Mesothelial cell of epicardium (in vitro differentiated cells): ENCODE measurements at regions not wholly inside any gene's neighbourhood (a gene's known extent, or its start where the extent isn't known, plus 50 kb on each side); places are given as distances from the start of the nearest gene placed in this dataset.

Experiments used
- DNase-seq, 2 experiments: peaks; one replicate each; pipeline ENCODE4 v3.0.0; 2021; ENCODE audit warnings: low spot score in 2 of 2; ENCODE audit not compliant: unreplicated experiment in 2 of 2
- H3K27ac Mint-ChIP-seq: 2 replicates; pipeline ENCODE4 v1.8.0; 2021; ENCODE audit warnings: mixed read lengths
- H3K27me3 Mint-ChIP-seq: 2 replicates; pipeline ENCODE4 v1.8.0; 2021; ENCODE audit warnings: low read depth, mixed read lengths
- H3K36me3 Mint-ChIP-seq: 2 replicates; pipeline ENCODE4 v1.8.0; 2021; ENCODE audit warnings: mixed read lengths
- H3K4me1 Mint-ChIP-seq: 2 replicates; pipeline ENCODE4 v1.8.0; 2021; ENCODE audit warnings: mixed read lengths
- H3K4me3 Mint-ChIP-seq: 2 replicates; pipeline ENCODE4 v1.8.0; 2021; ENCODE audit warnings: mild to moderate bottlenecking, moderate library complexity, mixed read lengths
- H3K9me3 Mint-ChIP-seq: 2 replicates; pipeline ENCODE4 v1.8.0; 2021; ENCODE audit warnings: mixed read lengths
- CTCF ChIP-seq: fragments of 200-600 bp; sonication (generic); IDR thresholded peaks from one replicate; pipeline ENCODE4 v1.5.0; 2021; ENCODE audit warnings: antibody characterized with exemption; ENCODE audit not compliant: unreplicated experiment

GRCh38 chr13:63351533-63351932 is 1935.9 kb upstream of the PCDH20 start:
- no peak for DNase-seq
- no peaks in the 10 kb centered on the region for H3K36me3 Mint-ChIP-seq
- peaks cover 7% of the 10 kb centered on the region for H3K9me3 Mint-ChIP-seq
- no peak overlapping the region for H3K4me3 Mint-ChIP-seq
- no peaks in the 10 kb centered on the region for H3K27me3 Mint-ChIP-seq
- H3K27ac Mint-ChIP-seq, result no peak overlapping the region
- TF ChIP-seq CTCF, result no peak
- H3K4me1 Mint-ChIP-seq, result no peaks in the 10 kb centered on the region

- Mint-ChIP-seq H3K36me3 (no peaks in the 10 kb centered on the region), H3K27ac (no peak overlapping the region), H3K4me3 (no peak overlapping the region), H3K27me3 (no peaks in the 10 kb centered on the region), H3K9me3 (peaks cover 7% of the 10 kb centered on the region), H3K4me1 (no peaks in the 10 kb centered on the region)
- TF ChIP-seq CTCF, result no peak
- no peak for DNase-seq
These were observed 1935.4 kb upstream of the PCDH20 start for GRCh38 chr13:63351081-63351480.

GRCh38 chr13:63345835-63346234 is 1930.2 kb upstream of the PCDH20 start:
- Mint-ChIP-seq H3K36me3 (no peaks in the 10 kb centered on the region), H3K4me3 (no peak overlapping the region), H3K27me3 (no peaks in the 10 kb centered on the region), H3K4me1 (no peaks in the 10 kb centered on the region), H3K9me3 (peaks cover 5% of the 10 kb centered on the region), H3K27ac (no peak overlapping the region)
- TF ChIP-seq CTCF, result no peak
- no peak for DNase-seq

- peaks cover 5% of the 10 kb centered on the region for H3K9me3 Mint-ChIP-seq
- no peak overlapping the region for H3K4me3 Mint-ChIP-seq
- H3K27me3 Mint-ChIP-seq, result no peaks in the 10 kb centered on the region
- H3K36me3 Mint-ChIP-seq, result no peaks in the 10 kb centered on the region
- no peaks in the 10 kb centered on the region for H3K4me1 Mint-ChIP-seq
- no peak overlapping the region for H3K27ac Mint-ChIP-seq
- no peak for DNase-seq
- TF ChIP-seq CTCF, result no peak
These were observed 1929.1 kb upstream of the PCDH20 start for GRCh38 chr13:63344711-63345110.

GRCh38 chr13:63337921-63338320 is 1922.3 kb upstream of the PCDH20 start:
- H3K4me1 Mint-ChIP-seq, result no peaks in the 10 kb centered on the region
- H3K27me3 Mint-ChIP-seq, result no peaks in the 10 kb centered on the region
- TF ChIP-seq CTCF, result no peak
- no peak for DNase-seq
- H3K36me3 Mint-ChIP-seq, result no peaks in the 10 kb centered on the region
- H3K27ac Mint-ChIP-seq, result no peak overlapping the region
- no peak overlapping the region for H3K4me3 Mint-ChIP-seq
- H3K9me3 Mint-ChIP-seq, result peaks cover 27% of the 10 kb centered on the region

- TF ChIP-seq CTCF, result no peak
- H3K4me1 Mint-ChIP-seq, result no peaks in the 10 kb centered on the region
- peaks cover 26% of the 10 kb centered on the region for H3K9me3 Mint-ChIP-seq
- DNase-seq, result no peak
- H3K27ac Mint-ChIP-seq, result no peak overlapping the region
- no peaks in the 10 kb centered on the region for H3K27me3 Mint-ChIP-seq
- no peak overlapping the region for H3K4me3 Mint-ChIP-seq
- no peaks in the 10 kb centered on the region for H3K36me3 Mint-ChIP-seq
These were observed 1921.4 kb upstream of the PCDH20 start for GRCh38 chr13:63337041-63337440.
